ENCODE measurements at regions not wholly inside any gene's neighbourhood (a gene's known extent, or its start where the extent isn't known, plus 50 kb on each side); places are given as distances from the start of the nearest gene placed in this dataset.
A peak's percentile ranks its signal among the peaks of the same experiment; 100 is the strongest.

- no peak for TF ChIP-seq CTCF (IDR thresholded peaks at IDR 0.05)
- Mint-ChIP-seq H3K4me1 (ENCODE audit: unreplicated experiment) (peaks cover 53% of the 10 kb centered on the region), H3K4me3 (ENCODE audit: unreplicated experiment) (no peak overlapping the region), H3K9me3 (ENCODE audit: unreplicated experiment) (no peaks in the 10 kb centered on the region), H3K27ac (ENCODE audit: unreplicated experiment) (peak overlapping the region; percentile 55), H3K36me3 (ENCODE audit: unreplicated experiment) (no peaks in the 10 kb centered on the region), H3K27me3 (ENCODE audit: unreplicated experiment) (no peaks in the 10 kb centered on the region)
- DNase-seq (ENCODE audit: extremely low spot score, unreplicated experiment): no peak
These were observed 133.4 kb upstream of the SMAD3 start for GRCh38 chr15:66931768-66932633.

GRCh38 chr15:66932634-66933024 is 132.8 kb upstream of the SMAD3 start:
- H3K4me1 Mint-ChIP-seq (ENCODE audit: unreplicated experiment): peaks cover 53% of the 10 kb centered on the region
- H3K27ac Mint-ChIP-seq (ENCODE audit: unreplicated experiment): no peak overlapping the region
- H3K27me3 Mint-ChIP-seq (ENCODE audit: unreplicated experiment): no peaks in the 10 kb centered on the region
- TF ChIP-seq CTCF (IDR thresholded peaks at IDR 0.05): no peak
- H3K9me3 Mint-ChIP-seq (ENCODE audit: unreplicated experiment): no peaks in the 10 kb centered on the region
- H3K36me3 Mint-ChIP-seq (ENCODE audit: unreplicated experiment): no peaks in the 10 kb centered on the region
- DNase-seq (ENCODE audit: extremely low spot score, unreplicated experiment): no peak
- no peak overlapping the region for H3K4me3 Mint-ChIP-seq (ENCODE audit: unreplicated experiment)

- H3K4me1 Mint-ChIP-seq (ENCODE audit: unreplicated experiment): peaks cover 49% of the 10 kb centered on the region
These were observed 131.2 kb upstream of the SMAD3 start for GRCh38 chr15:66933932-66934867.

GRCh38 chr15:66934868-66935520 is 130.4 kb upstream of the SMAD3 start:
- Mint-ChIP-seq H3K27me3 (ENCODE audit: unreplicated experiment) (no peaks in the 10 kb centered on the region), H3K27ac (ENCODE audit: unreplicated experiment) (no peak overlapping the region), H3K36me3 (ENCODE audit: unreplicated experiment) (no peaks in the 10 kb centered on the region), H3K9me3 (ENCODE audit: unreplicated experiment) (no peaks in the 10 kb centered on the region), H3K4me1 (ENCODE audit: unreplicated experiment) (peaks cover 49% of the 10 kb centered on the region), H3K4me3 (ENCODE audit: unreplicated experiment) (no peak overlapping the region)
- DNase-seq (ENCODE audit: extremely low spot score, unreplicated experiment): no peak
- no peak for TF ChIP-seq CTCF (IDR thresholded peaks at IDR 0.05)

More at GRCh38 chr15:66933932-66934867, 131.2 kb upstream of the SMAD3 start:
- Mint-ChIP-seq H3K27ac (ENCODE audit: unreplicated experiment) (no peak overlapping the region), H3K27me3 (ENCODE audit: unreplicated experiment) (no peaks in the 10 kb centered on the region), H3K36me3 (ENCODE audit: unreplicated experiment) (no peaks in the 10 kb centered on the region), H3K4me3 (ENCODE audit: unreplicated experiment) (no peak overlapping the region), H3K9me3 (ENCODE audit: unreplicated experiment) (no peaks in the 10 kb centered on the region)
- no peak for DNase-seq (ENCODE audit: extremely low spot score, unreplicated experiment)
- no peak for TF ChIP-seq CTCF (IDR thresholded peaks at IDR 0.05)
